ENCODE measurements at regions not wholly inside any gene's neighbourhood (a gene's known extent, or its start where the extent isn't known, plus 50 kb on each side); places are given as distances from the start of the nearest gene placed in this dataset.

- TF ChIP-seq EP300 (IDR thresholded peaks at IDR 0.05) = no peak
- no peak for TF ChIP-seq CTCF (IDR thresholded peaks at IDR 0.05)
- no peak for TF ChIP-seq TP53 (CRISPR knock-in tag; IDR thresholded peaks at IDR 0.05)
- no peak for TF ChIP-seq REST (IDR thresholded peaks at IDR 0.05)
- TF ChIP-seq ZFP36 (IDR thresholded peaks at IDR 0.05; ENCODE audit: borderline replicate concordance, partially characterized antibody) = no peak
These were observed 362.1 kb downstream of the SLC6A15 start for GRCh38 chr12:84550518-84550917.

All from A549 (cell line).